ENCODE measurements at regions not wholly inside any gene's neighbourhood (a gene's known extent, or its start where the extent isn't known, plus 50 kb on each side); places are given as distances from the start of the nearest gene placed in this dataset.
"Not testable (repeated sequence)": the region's sequence is repeated elsewhere in the genome, so short reads cannot be mapped to it uniquely, and the experiment has no call there.

DNA sequence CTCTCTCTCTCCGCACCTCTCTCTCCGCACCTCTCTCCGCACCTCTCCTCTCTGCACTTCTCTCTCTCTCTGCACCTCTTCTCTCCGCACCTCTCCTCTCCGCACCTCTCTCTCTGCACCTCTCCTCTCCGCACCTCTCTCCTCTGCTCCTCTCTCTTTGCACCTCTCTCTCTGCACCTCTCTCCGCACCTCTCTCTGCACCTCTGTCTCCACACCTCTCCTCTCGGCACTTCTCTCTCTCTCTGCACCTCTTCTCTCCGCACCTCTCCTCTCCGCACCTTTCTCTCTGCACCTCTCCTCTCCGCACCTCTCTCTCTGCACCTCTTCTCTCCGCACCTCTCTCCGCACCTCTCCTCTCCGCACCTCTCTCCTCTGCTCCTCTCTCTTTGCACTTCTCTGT, 274.2 kb downstream of the CCSER2 start:
- not testable (repeated sequence) for TF ChIP-seq BHLHE40 (IDR thresholded peaks at IDR 0.05; ENCODE audit: low read depth, low read length); CEBPB (IDR thresholded peaks at IDR 0.05; ENCODE audit: low read depth, low read length); CTCF (conservative IDR thresholded peaks at IDR 0.05; ENCODE audit: low read depth, low read length); CHD1 (IDR thresholded peaks at IDR 0.05; ENCODE audit: low read depth, low read length)
